ENCODE measurements at regions not wholly inside any gene's neighbourhood (a gene's known extent, or its start where the extent isn't known, plus 50 kb on each side); places are given as distances from the start of the nearest gene placed in this dataset.
"Not testable (repeated sequence)": the region's sequence is repeated elsewhere in the genome, so short reads cannot be mapped to it uniquely, and the experiment has no call there.

DNA sequence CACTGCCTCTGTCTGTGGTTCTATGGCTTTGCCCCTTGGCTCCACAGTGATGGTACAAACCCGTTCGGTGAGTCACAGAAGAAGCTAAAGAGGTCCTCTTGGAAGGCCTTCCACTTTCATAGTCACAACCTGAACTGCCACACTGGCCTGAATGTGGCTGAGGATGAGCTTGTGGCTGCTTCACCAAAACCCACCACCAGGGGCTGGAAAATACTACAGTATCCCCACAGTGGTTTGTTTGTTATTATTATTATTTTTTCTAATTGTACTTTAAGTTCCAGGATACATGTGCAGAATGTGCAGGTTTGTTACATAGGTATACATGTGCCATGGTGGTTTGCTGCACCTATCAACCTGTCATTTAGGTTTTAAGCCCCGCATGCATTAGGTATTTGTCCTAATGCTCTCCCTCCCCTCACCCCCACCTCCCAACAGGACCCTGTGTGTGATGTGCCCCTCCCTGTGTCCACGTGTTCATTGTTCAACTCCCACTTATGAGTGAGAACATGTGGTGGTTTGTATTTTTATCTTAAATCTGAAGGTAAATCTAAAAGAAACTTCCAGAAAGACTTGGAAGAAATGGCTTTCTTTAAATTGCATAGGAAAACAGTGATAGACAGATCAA lies 160.8 kb upstream of the NPSR1 start:
- no peak for DNase-seq

DNA sequence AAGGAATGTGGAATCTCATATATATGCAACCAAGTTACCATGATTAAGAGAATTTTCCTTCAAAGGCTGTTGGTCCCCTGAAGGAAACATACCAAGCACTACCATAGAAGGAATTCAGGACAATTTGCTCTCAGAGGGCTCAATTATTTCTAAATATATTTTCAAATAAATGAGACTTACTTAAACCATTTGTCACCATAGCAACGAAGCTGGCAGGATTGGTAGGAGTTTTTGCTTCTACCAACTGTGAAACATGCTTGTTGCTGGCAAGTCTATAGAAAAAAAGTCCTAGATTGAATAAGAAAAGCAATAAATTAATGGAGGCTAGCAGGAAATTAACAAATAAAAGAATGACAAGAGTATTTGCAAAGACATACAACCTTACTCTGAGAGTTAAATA lies 156.9 kb upstream of the NPSR1 start:
- DNase-seq: no peak

DNA sequence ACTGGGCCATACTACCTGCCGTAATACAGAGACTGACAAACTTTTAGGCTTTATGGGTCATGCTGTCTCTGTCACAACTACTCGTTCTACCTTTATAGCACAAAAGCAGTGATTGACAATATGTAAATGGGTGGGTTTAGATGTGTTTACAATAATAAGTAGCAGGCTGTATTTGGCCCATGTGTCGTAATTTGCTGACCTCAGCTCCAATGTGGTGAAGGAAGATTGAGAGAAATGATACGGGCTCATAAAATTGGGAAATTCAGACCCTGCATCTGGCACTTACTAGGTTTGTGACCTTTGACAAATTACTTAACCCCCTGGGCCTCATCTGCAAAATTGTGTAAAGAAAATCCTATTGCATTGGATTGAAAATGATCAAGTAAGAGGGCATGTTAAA lies 150.8 kb upstream of the NPSR1 start:
- DNase-seq: no peak

DNA sequence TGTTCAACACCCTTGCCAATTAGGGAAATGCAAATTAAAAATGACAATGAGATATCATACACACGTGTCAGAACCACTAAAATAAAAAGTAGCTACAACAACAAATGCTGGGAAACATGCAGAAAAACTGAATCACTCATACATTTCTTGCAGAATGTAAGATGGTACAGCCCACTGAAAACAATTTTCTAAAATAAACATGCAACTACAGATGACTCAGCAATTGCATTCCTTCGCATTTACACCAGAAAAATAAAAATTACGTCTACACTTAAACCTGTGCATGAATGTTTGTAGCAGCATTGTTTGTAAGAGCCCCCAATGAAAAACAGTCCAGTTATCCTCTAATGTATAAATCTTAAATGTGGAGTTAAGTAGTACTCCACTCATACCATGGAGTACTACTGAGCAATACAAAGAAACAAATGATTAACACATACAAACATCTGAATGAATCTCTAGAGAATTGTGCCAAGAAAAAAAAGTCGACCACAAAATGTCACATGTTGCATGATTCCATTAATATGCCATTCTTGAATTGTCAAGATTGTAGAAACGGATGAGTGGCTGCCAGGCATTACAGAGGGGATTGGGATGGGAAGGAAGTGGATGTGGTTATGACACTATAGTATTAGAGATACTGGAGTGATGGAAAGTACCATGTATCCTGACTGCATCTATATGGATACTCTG lies 134.6 kb upstream of the NPSR1 start:
- DNase-seq: no peak

DNA sequence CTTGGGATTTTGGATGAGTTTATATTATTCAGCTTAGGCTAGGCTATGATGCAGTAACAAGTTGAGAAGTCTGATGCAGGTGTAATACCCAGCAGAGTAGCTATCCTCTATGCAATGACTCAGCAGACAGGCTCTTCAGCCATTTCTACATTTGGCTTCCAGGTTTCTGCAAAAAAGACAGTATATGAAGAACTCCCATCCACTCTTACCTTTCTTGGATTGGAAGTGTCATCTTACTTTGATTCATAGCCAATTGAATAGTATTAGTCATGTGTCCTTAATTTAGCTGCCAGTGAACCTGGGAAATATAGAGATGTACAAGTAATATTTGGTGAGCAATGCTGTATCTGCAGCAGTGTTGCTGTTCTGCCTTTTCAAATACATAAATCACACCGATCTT lies 127.8 kb upstream of the NPSR1 start:
- DNase-seq: no peak

DNA sequence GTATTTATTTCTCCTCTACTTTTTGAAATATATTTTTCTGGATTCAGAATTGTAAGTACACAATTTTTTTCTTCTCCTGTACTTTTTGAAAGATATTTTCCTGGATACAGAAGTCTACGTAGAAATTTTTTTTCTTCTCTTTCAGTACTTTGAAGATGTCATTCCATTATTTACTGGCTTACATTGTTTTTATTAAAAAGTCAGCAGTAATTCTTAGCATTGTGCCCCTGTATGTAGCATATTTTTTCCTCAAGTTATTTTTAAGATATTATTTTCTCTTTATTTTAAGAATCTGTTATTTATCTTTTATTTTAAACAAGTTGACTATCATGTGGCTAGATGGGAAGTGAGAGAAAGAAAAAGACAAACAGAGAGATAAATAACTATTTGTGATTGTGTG lies 119.0 kb upstream of the NPSR1 start:
- no peak for DNase-seq

DNA sequence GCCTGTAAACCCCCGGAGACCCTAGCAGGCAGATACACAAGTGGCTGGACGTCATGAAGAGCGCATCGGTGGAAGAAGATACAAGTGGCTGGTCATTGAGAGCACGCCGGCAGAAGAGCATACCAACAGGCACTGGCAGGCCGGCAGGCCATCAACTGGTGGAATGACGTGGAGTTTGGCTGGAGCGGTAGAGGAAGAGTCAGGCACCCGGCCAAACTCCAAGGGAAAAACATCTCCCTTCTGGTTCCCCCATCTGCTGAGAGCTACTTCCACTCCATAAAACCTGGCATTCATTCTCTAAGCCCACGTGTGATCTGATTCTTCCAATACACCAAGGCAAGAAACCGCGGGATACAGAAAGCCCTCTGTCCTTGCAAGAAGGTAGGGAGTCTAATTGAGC lies 113.4 kb upstream of the NPSR1 start:
- no peak for DNase-seq

DNA sequence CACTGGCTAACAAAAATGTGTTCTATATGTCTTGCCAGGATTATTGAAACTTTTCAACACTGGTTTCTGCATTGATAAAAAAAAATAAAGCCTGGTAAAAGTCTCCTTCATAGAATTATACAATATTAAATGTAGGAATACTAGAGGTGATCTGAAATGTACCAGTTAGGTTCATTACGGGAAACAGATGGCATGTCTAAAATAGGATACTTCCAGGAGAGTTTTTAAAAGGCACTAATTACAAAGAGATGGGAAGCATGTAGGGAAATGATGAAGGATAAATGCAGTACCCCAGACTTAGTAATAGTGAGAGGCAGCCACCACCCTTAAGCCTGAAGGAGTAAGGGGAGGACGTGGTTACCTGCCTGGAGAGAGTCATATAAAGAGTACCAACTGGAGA lies 107.0 kb upstream of the NPSR1 start:
- DNase-seq: no peak

DNA sequence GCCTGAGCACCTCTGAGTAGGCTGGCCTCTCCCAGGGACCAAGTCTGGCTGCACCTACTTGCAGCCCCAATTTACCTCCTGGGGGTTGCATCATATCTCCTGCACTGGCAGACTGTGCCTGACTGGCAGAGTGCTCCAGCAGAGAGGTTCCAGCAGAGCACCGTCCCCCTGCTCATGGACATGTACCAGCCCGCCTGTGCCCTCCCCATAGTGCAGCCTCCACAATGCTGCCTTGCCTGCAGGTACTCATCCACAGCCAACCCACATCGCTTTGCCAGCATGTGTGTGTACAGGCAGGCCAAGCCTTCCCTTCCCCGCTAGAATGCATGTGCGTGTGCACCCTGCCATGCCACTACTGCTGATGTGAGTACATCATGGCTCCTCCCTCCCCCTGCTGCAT lies 105.5 kb upstream of the NPSR1 start:
- no peak for DNase-seq

DNA sequence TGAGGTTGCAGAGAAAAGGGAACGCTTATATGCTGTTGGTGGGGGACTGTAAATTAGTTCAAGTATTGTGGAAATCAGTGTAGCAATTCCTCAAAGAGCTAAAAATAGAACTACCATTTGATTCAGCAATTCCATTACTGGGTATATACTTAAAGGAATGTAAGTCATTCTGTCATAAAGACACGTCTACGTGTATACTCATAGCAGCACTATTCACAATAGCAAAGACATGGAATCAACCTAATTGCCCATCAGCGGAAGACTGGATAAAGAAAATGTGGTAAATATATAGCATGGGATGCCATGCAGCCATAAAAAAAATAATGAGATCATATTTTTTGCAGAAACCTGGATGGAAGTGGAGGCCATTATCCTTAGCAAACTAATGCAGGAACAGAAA lies 100.0 kb upstream of the NPSR1 start:
- DNase-seq: no peak

DNA sequence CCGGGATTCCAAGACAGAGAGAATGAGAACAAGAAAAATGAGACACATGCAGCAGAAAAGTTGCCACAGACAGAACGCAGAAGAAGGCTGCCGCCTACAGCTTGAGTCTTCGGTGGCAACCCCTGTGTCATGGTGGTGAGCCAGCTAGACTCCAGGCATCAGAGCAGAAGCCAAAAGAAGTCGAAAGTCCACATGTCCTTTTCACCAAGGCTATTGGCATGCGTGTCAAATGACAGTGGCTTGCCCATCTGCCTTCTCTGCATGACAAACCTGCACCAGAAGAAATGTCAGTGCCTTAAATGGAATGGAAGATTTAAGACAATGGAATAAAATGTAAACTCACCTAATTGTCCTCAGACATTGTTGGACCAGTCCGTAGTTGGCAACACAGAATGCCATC lies 93.9 kb upstream of the NPSR1 start:
- DNase-seq: no peak

DNA sequence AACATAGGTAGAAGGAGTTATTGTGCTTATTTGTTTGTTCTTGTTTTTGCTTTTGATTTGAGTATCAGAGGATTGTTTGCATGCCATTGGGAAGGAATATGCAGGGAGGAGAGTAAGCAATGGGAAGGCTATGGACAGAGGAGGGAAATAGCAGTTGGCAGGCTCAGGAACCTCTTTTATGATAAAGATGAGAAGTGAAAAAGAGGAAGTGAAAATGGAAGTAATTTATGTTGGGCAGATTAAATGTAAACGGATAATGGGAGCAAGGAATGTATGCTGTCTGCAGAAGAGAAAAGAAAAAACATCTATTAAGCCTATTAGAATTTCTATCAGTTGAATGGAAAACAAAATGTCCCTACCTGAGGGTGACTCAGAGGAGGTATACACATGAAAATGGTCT lies 90.1 kb upstream of the NPSR1 start:
- no peak for DNase-seq

DNA sequence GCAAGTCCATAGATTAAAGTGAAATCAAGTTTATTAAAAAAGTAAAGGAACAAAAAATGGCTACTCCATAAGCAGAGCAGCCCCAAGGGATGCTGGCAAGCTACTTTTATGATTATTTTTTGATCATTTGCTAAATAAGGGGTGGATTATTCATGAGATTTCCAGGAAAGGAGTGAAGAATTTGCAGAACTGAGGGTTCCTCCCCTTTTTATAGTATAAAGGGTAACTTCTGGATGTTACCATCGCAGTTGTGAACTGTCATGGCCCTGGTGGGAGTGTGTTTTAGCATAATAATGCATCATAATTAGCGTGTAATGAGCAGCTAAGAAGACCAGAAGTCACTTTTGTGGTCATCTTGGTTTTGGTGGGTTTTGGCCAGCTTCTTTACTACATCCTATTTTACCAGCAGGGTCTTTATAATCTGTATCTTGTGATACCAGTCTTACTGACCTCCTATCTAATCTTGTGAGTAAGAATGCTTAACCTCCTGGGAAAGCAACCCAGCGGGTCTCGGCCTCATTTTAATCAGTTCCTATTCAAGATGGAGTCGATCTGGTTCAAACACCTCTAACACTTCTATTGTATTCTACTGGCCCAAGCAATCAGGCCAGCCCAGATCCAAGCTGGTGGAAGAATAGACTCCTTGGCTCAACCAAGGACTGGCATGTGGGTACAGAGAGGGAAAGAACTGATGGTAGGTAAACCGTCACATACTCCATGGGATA lies 87.9 kb upstream of the NPSR1 start:
- DNase-seq: no peak

DNA sequence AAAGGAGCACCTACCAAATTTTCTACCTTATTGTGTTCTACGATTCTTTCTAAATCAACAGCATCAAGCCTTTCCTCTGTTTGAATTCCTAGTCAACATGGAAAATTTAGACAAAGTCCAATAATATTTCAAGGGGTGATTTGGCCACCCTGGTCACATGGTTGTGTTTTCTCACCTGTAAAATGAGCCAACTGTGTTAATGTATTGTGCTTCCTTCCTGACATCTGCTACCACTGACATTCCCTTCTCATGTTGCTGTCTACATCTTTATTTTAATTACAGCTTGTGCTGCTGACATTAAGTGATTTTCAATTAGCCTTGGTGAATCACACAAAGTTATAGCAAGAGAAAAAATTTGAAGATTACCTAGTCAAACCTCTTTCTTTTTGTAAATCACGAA lies 83.0 kb upstream of the NPSR1 start:
- DNase-seq: no peak

DNA sequence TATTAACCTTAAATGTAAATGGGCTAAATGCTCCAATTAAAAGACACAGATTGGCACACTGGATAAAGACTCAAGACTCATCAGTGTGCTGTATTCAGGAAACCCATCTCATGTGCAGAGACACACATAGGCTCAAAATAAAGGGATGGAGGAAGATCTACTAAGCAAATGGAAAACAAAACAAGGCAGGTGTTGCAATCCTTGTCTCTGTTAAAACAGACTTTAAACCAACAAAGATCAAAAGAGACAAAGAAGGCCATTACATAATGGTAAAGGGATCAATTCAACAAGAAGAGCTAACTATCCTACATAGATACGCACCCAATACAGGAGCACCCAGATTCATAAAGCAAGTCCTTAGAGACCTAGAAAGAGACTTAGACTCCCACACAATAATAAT lies 80.1 kb upstream of the NPSR1 start:
- not testable (repeated sequence) for DNase-seq

DNA sequence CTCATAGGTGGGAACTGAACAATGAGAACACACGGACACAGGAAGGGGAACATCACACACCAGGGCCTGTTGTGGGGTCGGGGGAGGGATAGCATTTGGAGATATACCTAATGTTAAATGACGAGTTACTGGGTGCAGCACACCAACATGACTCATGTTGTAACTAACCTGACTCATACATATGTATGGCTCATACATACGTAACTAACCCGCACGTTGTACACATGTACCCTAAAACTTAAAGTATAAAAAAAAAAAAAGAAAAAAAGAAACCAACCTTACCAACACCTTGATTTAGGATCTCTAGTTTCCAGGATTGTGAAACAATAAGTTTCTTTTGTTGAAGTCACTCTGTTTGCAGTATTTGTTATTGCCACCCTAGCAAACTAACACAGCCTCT lies 76.3 kb upstream of the NPSR1 start:
- not testable (repeated sequence) for DNase-seq

DNA sequence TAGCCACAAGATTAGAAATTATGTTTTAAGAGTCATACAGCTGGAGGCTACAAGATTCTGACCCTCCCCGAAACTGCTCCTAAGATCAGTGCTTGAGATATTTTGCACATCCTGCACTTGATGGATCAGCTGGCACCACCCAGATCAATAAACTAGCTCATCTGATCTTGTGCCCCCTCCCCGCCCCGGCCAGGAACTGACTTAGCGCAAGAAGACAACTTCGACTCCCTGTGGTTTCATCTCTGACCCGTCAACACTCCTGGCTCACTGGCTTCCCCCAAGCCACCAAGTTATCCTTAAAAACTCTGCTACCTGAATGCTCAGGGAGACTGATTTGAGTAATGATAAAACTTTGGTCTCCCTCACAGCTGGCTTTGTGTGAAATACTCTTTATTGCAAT lies 73.5 kb upstream of the NPSR1 start:
- no peak for DNase-seq

DNA sequence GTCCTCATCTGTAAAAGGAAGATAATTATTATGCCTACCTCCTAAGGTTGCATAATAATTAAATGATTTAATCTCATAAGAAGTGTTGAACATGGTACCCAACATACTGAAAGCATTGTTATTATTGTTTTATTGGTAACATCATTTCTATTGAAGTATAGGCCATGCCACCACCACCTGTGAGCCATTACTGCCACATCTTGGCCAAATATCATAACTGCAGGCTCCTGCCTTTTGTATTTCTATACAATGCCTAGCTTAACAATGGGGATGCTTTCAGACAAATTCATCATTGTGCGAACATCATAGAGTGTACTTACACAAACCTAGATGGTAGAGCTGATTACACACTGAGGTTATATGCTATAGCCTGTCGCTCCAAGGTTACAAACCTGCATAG lies 61.1 kb upstream of the NPSR1 start:
- no peak for DNase-seq

DNA sequence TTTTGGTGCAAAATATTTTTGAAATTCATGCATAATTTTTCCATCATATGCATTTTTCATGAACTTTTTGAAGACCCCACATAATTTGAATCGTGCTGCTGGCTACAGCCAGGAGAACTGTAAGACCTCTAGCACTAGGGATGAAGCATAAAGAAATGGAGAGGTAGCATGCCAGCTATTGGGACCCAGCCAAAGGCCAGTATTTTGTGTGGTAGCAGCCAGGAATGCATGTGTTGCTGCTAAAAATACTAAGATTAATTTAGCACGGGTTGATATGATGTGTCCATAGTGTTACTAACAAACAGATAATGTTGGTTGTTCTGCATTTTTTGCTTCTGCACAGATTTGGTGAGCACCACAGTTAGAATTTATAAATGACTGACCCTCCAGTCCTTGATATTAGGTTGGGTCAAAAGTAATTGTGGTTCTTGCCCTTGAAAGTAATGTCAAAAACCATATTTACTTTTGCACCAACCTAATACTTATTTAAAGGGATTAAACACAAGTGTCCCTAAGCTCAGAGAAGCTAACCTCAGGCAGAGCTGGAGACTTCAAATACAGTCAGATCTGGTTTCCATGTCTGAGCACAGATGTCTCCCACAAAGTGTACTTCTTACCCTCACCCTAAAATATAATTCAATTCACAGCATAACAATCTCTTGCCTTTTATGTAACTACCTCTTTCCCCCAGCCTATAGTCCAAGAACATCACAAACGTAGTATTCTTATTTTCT lies 54.1 kb upstream of the NPSR1 start:
- DNase-seq: no peak
